ENCODE measurements at regions not wholly inside any gene's neighbourhood (a gene's known extent, or its start where the extent isn't known, plus 50 kb on each side); places are given as distances from the start of the nearest gene placed in this dataset.

- TF ChIP-seq EZH2 (IDR thresholded peaks at IDR 0.05; ENCODE audit: low read depth, unreplicated experiment) = no peak
- TF ChIP-seq CTCF (conservative IDR thresholded peaks at IDR 0.05; ENCODE audit: low read depth in 2 of 2) = no peak
- TF ChIP-seq EZH2phosphoT487 (IDR thresholded peaks at IDR 0.05; ENCODE audit: unreplicated experiment) = no peak
- TF ChIP-seq POLR2AphosphoS5 (IDR thresholded peaks at IDR 0.05; ENCODE audit: low read depth) = no peak
- no peak for TF ChIP-seq REST (IDR thresholded peaks at IDR 0.05; ENCODE audit: unreplicated experiment)
- TF ChIP-seq CREB1 (CRISPR knock-in tag; IDR thresholded peaks at IDR 0.05; ENCODE audit: low read depth) = no peak
- TF ChIP-seq JUNB (IDR thresholded peaks at IDR 0.05; ENCODE audit: unreplicated experiment) = no peak
- no peak for TF ChIP-seq STAT1 (IDR thresholded peaks at IDR 0.05; ENCODE audit: unreplicated experiment)
Measured at GRCh38 chr4:13118633-13119032, 365.5 kb downstream of the RAB28 start.
